SIG-M5 (cell line): ENCODE measurements at regions not wholly inside any gene's neighbourhood (a gene's known extent, or its start where the extent isn't known, plus 50 kb on each side); places are given as distances from the start of the nearest gene placed in this dataset.
"Not testable (repeated sequence)": the region's sequence is repeated elsewhere in the genome, so short reads cannot be mapped to it uniquely, and the experiment has no call there.

ENCODE experiments used
- DNase-seq: peaks from one replicate; lab custom pipeline; 2025; lab: John Stamatoyannopoulos, UW

GRCh38 chr6:137399881-137400443 lies 94.2 kb downstream of the OLIG3 start:
- no peak for DNase-seq

GRCh38 chr6:137395316-137395715 lies 98.9 kb downstream of the OLIG3 start:
- no peak for DNase-seq

- no peak for DNase-seq
Measured at GRCh38 chr6:137391061-137391814, 103.0 kb downstream of the OLIG3 start.

- DNase-seq, result no peak
Measured at GRCh38 chr6:137390334-137390733, 103.9 kb downstream of the OLIG3 start.

- DNase-seq, result peak; percentile 74
Measured at GRCh38 chr6:137389150-137389704, 105.0 kb downstream of the OLIG3 start.

GRCh38 chr6:137387096-137387764 lies 107.0 kb downstream of the OLIG3 start:
- DNase-seq, result no peak

GRCh38 chr6:137383287-137383686 lies 110.9 kb downstream of the OLIG3 start:
- DNase-seq, result not testable (repeated sequence)

GRCh38 chr6:137378090-137378369 lies 116.2 kb downstream of the OLIG3 start:
- DNase-seq, result no peak

- no peak for DNase-seq
Measured at GRCh38 chr6:137373296-137373695, 120.9 kb downstream of the OLIG3 start.

- DNase-seq, result no peak
Measured at GRCh38 chr6:137372532-137372931, 121.7 kb downstream of the OLIG3 start.

GRCh38 chr6:137371634-137372016 lies 122.6 kb downstream of the OLIG3 start:
- no peak for DNase-seq

GRCh38 chr6:137370871-137371633 lies 123.1 kb downstream of the OLIG3 start:
- DNase-seq, result no peak

GRCh38 chr6:137369136-137369535 lies 125.1 kb downstream of the OLIG3 start:
- no peak for DNase-seq

- DNase-seq, result no peak
Measured at GRCh38 chr6:137365707-137366437, 128.3 kb downstream of the OLIG3 start.

- DNase-seq, result no peak
Measured at GRCh38 chr6:137363805-137364138, 130.4 kb downstream of the OLIG3 start.

GRCh38 chr6:137362878-137363804 lies 131.1 kb downstream of the OLIG3 start:
- no peak for DNase-seq

- no peak for DNase-seq
Measured at GRCh38 chr6:137361701-137362100, 132.5 kb downstream of the OLIG3 start.

- no peak for DNase-seq
Measured at GRCh38 chr6:137358273-137358672, 135.9 kb downstream of the OLIG3 start.

- DNase-seq, result no peak
Measured at GRCh38 chr6:137357948-137358266, 136.3 kb downstream of the OLIG3 start.

GRCh38 chr6:137357263-137357947 lies 136.8 kb downstream of the OLIG3 start:
- no peak for DNase-seq
